PC-3 (cell line): ENCODE measurements at regions not wholly inside any gene's neighbourhood (a gene's known extent, or its start where the extent isn't known, plus 50 kb on each side); places are given as distances from the start of the nearest gene placed in this dataset.

Experiments used
- ATAC-seq: fragments of 200-7000 bp; cut with Tn5 transposase; 2 replicates; pipeline ENCODE4 v1.9.1; 2020; ENCODE audit warnings: mild to moderate bottlenecking, moderate library complexity
- BruUV-seq: library from RNA; stranded (reverse); fragments of 400-500 nt; replicated peaks from 2 replicates; lab custom pipeline; 2021; lab: Mats Ljungman, UMichigan
- CTCF ChIA-PET: fragments of 300-600 bp; sonication (Branson Sonifier 250); formaldehyde crosslinking; loops from one replicate; lab custom pipeline; 2022; ENCODE audit warnings: antibody characterized with exemption; lab: Charles Lee
- POLR2A ChIA-PET: fragments of 300-600 bp; sonication (Branson Sonifier 250); formaldehyde crosslinking; loops from one replicate; lab custom pipeline; 2022; ENCODE audit warnings: antibody characterized with exemption; ENCODE audit not compliant: unreplicated experiment; lab: Charles Lee
- DNase-seq: peaks from one replicate; pipeline ENCODE4 v3.0.0-alpha.2; 2015
- H2AFZ ChIP-seq: fragments of 300-600 bp; sonication (generic); 2 replicates; pipeline ENCODE4 v1.6.0; 2016; ENCODE audit warnings: antibody characterized with exemption, low read length
- H3F3A ChIP-seq: fragments of 300-600 bp; sonication (generic); one replicate; pipeline ENCODE4 v1.6.0; 2017; ENCODE audit warnings: antibody characterized with exemption, low read length, control low read depth, mild to moderate bottlenecking; ENCODE audit not compliant: unreplicated experiment
- H3K27ac ChIP-seq: fragments of 300-600 bp; sonication (generic); 2 replicates; pipeline ENCODE4 v1.5.1; 2016; ENCODE audit warnings: mild to moderate bottlenecking, low read length
- H3K27me3 ChIP-seq: fragments of 300-600 bp; sonication (generic); 2 replicates; pipeline ENCODE4 v1.6.1; 2016; ENCODE audit warnings: low read length, mixed read lengths
- H3K36me3 ChIP-seq: fragments of 300-600 bp; sonication (generic); 2 replicates; pipeline ENCODE4 v1.6.1; 2016; ENCODE audit warnings: low read depth, mixed run types, low read length, mixed read lengths
- H3K4me1 ChIP-seq: fragments of 300-600 bp; sonication (generic); 2 replicates; pipeline ENCODE4 v1.5.1; 2016; ENCODE audit warnings: low read length; ENCODE audit not compliant: insufficient read depth
- H3K4me2 ChIP-seq: fragments of 300-600 bp; sonication (generic); 2 replicates; pipeline ENCODE4 v1.6.0; 2016; ENCODE audit warnings: low read length
- H3K4me3 ChIP-seq: fragments of 300-600 bp; sonication (generic); 2 replicates; pipeline ENCODE4 v1.5.1; 2016; ENCODE audit warnings: mild to moderate bottlenecking, low read length, mixed read lengths
- H3K79me2 ChIP-seq: fragments of 300-600 bp; sonication (generic); 2 replicates; pipeline ENCODE4 v1.6.1; 2017; ENCODE audit warnings: low read length, mixed read lengths
- H3K9ac ChIP-seq: fragments of 300-600 bp; sonication (generic); 2 replicates; pipeline ENCODE4 v1.6.0; 2016; ENCODE audit warnings: mild to moderate bottlenecking, low read length
- H3K9me2 ChIP-seq: fragments of 300-600 bp; sonication (generic); replicated peaks from 2 replicates; pipeline ENCODE4 v1.6.1; 2016; ENCODE audit warnings: mixed run types, low read length, mixed read lengths
- H3K9me3 ChIP-seq: fragments of 300-600 bp; sonication (generic); 2 replicates; pipeline ENCODE4 v1.6.1; 2016; ENCODE audit warnings: low read length, mixed read lengths
- H4K20me1 ChIP-seq: fragments of 300-600 bp; sonication (generic); 2 replicates; pipeline ENCODE4 v1.6.1; 2016; ENCODE audit warnings: low read length, mixed read lengths
- CTCF ChIP-seq: fragments of 300-600 bp; sonication (generic); conservative IDR thresholded peaks from 2 replicates; pipeline ENCODE4 v1.5.1; 2017; ENCODE audit warnings: antibody characterized with exemption, low read depth, mild to moderate bottlenecking, low read length
- EZH2 ChIP-seq: fragments of 300-600 bp; sonication (generic); IDR thresholded peaks from one replicate; pipeline ENCODE4 v1.6.1; 2017; ENCODE audit warnings: antibody characterized with exemption, mild to moderate bottlenecking, low read length; ENCODE audit not compliant: unreplicated experiment
- EZH2phosphoT487 ChIP-seq: fragments of 300-600 bp; sonication (generic); IDR thresholded peaks from 2 replicates; pipeline ENCODE4 v1.6.1; 2018; ENCODE audit warnings: mild to moderate bottlenecking, antibody characterized with exemption, low read length, borderline replicate concordance
- intact Hi-C: fragments of 100-400 bp; cut with micrococcal nuclease; formaldehyde crosslinking; loops from 2 replicates; pipeline ENCODE4 v1.9.0; 2023

GRCh38 chr12:124143726-124144125 lies 151.2 kb upstream of the RFLNA start:
- TF ChIP-seq EZH2phosphoT487 (no peak), CTCF (no peak), EZH2 (no peak)
- no peak for ATAC-seq
- CTCF ChIA-PET = no interaction called here

GRCh38 chr12:124144531-124145194 lies 150.2 kb upstream of the RFLNA start:
- H3K4me2 ChIP-seq = no peak overlapping the region
- H3K27ac ChIP-seq = no peak overlapping the region
- TF ChIP-seq CTCF = no peak
- no peak for TF ChIP-seq EZH2phosphoT487
- TF ChIP-seq EZH2 = no peak
- no peak overlapping the region for H3K9ac ChIP-seq
- no peaks in the 10 kb centered on the region for H3K9me3 ChIP-seq
- H3K27me3 ChIP-seq = peaks cover 80% of the 10 kb centered on the region
- POLR2A ChIA-PET = no interaction called here
- no peaks in the 10 kb centered on the region for H3K9me2 ChIP-seq
- H4K20me1 ChIP-seq = no peaks in the 10 kb centered on the region
- CTCF ChIA-PET = no interaction called here
- DNase-seq = no peak
- H3F3A ChIP-seq = no peaks in the 10 kb centered on the region
- no TSS peak for BruUV-seq
- no peaks in the 10 kb centered on the region for H3K36me3 ChIP-seq
- no peaks in the 10 kb centered on the region for H3K79me2 ChIP-seq
- no peak for ATAC-seq
- intact Hi-C loops = no loop called here
- no peaks in the 10 kb centered on the region for H3K4me1 ChIP-seq
- no peak overlapping the region for H2AFZ ChIP-seq
- no peak overlapping the region for H3K4me3 ChIP-seq

More at GRCh38 chr12:124143726-124144125, 151.2 kb upstream of the RFLNA start:
- no peaks in the 10 kb centered on the region for H3K79me2 ChIP-seq
- DNase-seq = no peak
- H3F3A ChIP-seq = no peaks in the 10 kb centered on the region
- POLR2A ChIA-PET = no interaction called here
- no peaks in the 10 kb centered on the region for H3K9me2 ChIP-seq
- BruUV-seq = no TSS peak
- no peak overlapping the region for H3K4me3 ChIP-seq
- H3K27me3 ChIP-seq = peaks cover 75% of the 10 kb centered on the region
- no peaks in the 10 kb centered on the region for H3K4me1 ChIP-seq
- H3K9me3 ChIP-seq = no peaks in the 10 kb centered on the region
- no peak overlapping the region for H3K4me2 ChIP-seq
- no peaks in the 10 kb centered on the region for H3K36me3 ChIP-seq
- intact Hi-C loops = no loop called here
- H2AFZ ChIP-seq = no peak overlapping the region
- H3K9ac ChIP-seq = no peak overlapping the region
- no peak overlapping the region for H3K27ac ChIP-seq
- H4K20me1 ChIP-seq = no peaks in the 10 kb centered on the region

- Histone ChIP-seq H3K4me2 (no peak overlapping the region), H3K9me2 (no peaks in the 10 kb centered on the region), H4K20me1 (no peaks in the 10 kb centered on the region), H3K4me1 (no peaks in the 10 kb centered on the region), H2AFZ (no peak overlapping the region), H3K9me3 (no peaks in the 10 kb centered on the region), H3K4me3 (no peak overlapping the region), H3K27me3 (peaks cover 76% of the 10 kb centered on the region), H3F3A (no peaks in the 10 kb centered on the region), H3K9ac (no peak overlapping the region), H3K36me3 (no peaks in the 10 kb centered on the region), H3K27ac (no peak overlapping the region), H3K79me2 (no peaks in the 10 kb centered on the region)
- ATAC-seq (no peak), DNase-seq (no peak)
- TF ChIP-seq EZH2phosphoT487 = no peak
- no peak for TF ChIP-seq CTCF
- TF ChIP-seq EZH2 = no peak
- no TSS peak for BruUV-seq
- intact Hi-C loops = no loop called here
- ChIA-PET CTCF (no interaction called here), POLR2A (no interaction called here)
Measured at GRCh38 chr12:124147027-124147426, 147.9 kb upstream of the RFLNA start.
